ENCODE measurements at regions not wholly inside any gene's neighbourhood (a gene's known extent, or its start where the extent isn't known, plus 50 kb on each side); places are given as distances from the start of the nearest gene placed in this dataset.

GRCh38 chrX:42869011-42869410 lies 91.0 kb upstream of the PPP1R2C start (continued):
- TF ChIP-seq EZH2phosphoT487 (IDR thresholded peaks at IDR 0.05; ENCODE audit: unreplicated experiment), result no peak

DNA sequence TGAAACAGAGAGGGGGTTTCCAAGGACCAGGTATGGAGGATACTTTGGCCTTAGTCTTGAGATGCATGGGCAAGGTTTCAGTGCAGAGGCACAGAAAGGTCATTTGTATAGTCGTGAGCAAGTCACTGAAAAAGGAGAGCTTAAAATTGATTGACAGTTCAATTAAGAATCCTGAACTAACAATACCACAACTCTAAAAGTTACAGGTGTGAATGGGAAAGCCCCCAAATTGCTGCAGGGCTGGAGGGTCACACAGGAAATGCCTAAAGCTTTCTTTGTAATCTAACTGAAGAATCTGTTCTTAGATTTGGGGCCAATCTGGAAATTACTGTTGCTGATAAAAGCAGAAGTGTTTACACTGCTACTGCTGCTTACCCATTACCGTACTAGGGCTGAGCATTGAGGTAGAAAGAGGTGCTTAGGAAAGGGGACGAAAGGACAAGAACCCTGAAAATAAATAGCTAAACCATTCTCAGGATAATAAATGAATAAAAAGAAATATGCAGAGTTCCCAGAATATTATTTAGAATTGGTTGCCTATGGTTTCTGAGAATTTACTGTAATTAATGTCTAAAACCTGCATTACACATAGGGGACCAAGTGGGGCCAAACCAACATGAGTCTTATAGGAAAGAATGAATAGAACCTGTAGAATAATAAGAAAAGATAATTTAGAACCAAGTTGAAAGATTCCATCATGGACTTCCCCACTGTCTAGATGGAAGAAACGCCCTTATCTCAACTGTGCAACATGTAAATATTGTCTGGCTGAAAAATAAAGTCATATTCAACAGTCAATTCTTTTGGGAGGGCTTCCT lies 91.9 kb upstream of the PPP1R2C start:
- H3K4me1 Mint-ChIP-seq, result no peaks in the 10 kb centered on the region

More for the DNA sequence above, 91.9 kb upstream of the PPP1R2C start:
- DNase-seq (ENCODE audit: low spot score) (no peak), ATAC-seq (no peak)
- H3K9me3 Mint-ChIP-seq, result no peaks in the 10 kb centered on the region
- TF ChIP-seq ETS1 (IDR thresholded peaks at IDR 0.05), result no peak
- TF ChIP-seq, protein P1, sequence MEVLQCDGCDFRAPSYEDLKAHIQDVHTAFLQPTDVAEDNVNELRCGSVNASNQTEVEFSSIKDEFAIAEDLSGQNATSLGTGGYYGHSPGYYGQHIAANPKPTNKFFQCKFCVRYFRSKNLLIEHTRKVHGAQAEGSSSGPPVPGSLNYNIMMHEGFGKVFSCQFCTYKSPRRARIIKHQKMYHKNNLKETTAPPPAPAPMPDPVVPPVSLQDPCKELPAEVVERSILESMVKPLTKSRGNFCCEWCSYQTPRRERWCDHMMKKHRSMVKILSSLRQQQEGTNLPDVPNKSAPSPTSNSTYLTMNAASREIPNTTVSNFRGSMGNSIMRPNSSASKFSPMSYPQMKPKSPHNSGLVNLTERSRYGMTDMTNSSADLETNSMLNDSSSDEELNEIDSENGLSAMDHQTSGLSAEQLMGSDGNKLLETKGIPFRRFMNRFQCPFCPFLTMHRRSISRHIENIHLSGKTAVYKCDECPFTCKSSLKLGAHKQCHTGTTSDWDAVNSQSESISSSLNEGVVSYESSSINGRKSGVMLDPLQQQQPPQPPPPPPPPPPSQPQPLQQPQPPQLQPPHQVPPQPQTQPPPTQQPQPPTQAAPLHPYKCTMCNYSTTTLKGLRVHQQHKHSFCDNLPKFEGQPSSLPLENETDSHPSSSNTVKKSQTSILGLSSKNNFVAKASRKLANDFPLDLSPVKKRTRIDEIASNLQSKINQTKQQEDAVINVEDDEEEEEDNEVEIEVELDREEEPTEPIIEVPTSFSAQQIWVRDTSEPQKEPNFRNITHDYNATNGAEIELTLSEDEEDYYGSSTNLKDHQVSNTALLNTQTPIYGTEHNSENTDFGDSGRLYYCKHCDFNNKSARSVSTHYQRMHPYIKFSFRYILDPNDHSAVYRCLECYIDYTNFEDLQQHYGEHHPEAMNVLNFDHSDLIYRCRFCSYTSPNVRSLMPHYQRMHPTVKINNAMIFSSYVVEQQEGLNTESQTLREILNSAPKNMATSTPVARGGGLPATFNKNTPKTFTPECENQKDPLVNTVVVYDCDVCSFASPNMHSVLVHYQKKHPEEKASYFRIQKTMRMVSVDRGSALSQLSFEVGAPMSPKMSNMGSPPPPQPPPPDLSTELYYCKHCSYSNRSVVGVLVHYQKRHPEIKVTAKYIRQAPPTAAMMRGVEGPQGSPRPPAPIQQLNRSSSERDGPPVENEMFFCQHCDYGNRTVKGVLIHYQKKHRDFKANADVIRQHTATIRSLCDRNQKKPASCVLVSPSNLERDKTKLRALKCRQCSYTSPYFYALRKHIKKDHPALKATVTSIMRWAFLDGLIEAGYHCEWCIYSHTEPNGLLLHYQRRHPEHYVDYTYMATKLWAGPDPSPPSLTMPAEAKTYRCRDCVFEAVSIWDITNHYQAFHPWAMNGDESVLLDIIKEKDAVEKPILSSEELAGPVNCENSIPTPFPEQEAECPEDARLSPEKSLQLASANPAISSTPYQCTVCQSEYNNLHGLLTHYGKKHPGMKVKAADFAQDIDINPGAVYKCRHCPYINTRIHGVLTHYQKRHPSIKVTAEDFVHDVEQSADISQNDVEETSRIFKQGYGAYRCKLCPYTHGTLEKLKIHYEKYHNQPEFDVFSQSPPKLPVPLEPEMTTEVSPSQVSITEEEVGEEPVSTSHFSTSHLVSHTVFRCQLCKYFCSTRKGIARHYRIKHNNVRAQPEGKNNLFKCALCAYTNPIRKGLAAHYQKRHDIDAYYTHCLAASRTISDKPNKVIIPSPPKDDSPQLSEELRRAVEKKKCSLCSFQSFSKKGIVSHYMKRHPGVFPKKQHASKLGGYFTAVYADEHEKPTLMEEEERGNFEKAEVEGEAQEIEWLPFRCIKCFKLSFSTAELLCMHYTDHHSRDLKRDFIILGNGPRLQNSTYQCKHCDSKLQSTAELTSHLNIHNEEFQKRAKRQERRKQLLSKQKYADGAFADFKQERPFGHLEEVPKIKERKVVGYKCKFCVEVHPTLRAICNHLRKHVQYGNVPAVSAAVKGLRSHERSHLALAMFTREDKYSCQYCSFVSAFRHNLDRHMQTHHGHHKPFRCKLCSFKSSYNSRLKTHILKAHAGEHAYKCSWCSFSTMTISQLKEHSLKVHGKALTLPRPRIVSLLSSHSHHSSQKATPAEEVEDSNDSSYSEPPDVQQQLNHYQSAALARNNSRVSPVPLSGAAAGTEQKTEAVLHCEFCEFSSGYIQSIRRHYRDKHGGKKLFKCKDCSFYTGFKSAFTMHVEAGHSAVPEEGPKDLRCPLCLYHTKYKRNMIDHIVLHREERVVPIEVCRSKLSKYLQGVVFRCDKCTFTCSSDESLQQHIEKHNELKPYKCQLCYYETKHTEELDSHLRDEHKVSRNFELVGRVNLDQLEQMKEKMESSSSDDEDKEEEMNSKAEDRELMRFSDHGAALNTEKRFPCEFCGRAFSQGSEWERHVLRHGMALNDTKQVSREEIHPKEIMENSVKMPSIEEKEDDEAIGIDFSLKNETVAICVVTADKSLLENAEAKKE (CRISPR knock-in tag; IDR thresholded peaks at IDR 0.05), result no peak
- no peak for TF ChIP-seq CTCF (conservative IDR thresholded peaks at IDR 0.05; ENCODE audit: low read depth in 2 of 2)
- TF ChIP-seq STAT1 (IDR thresholded peaks at IDR 0.05; ENCODE audit: unreplicated experiment), result no peak
- TF ChIP-seq ZNF331 (CRISPR knock-in tag; IDR thresholded peaks at IDR 0.05; ENCODE audit: low read depth), result no peak
- TF ChIP-seq EZH2phosphoT487 (IDR thresholded peaks at IDR 0.05; ENCODE audit: unreplicated experiment), result no peak
- no peak for TF ChIP-seq EZH2 (IDR thresholded peaks at IDR 0.05; ENCODE audit: low read depth, unreplicated experiment)
- no peak for TF ChIP-seq REST (IDR thresholded peaks at IDR 0.05; ENCODE audit: unreplicated experiment)
- no peak for TF ChIP-seq JUNB (IDR thresholded peaks at IDR 0.05; ENCODE audit: unreplicated experiment)
- no peak for TF ChIP-seq ZNF114 (CRISPR knock-in tag; IDR thresholded peaks at IDR 0.05)
- no peak for TF ChIP-seq CREB1 (CRISPR knock-in tag; IDR thresholded peaks at IDR 0.05; ENCODE audit: low read depth)
- H3K9me2 ChIP-seq (ENCODE audit: insufficient read depth), result no peaks in the 10 kb centered on the region
- H3K27ac Mint-ChIP-seq, result no peak overlapping the region
- no peak overlapping the region for H2AFZ ChIP-seq
- H3K4me3 ChIP-seq, result no peak overlapping the region
- H3F3A ChIP-seq (replicated peaks; ENCODE audit: low read depth), result no peaks in the 10 kb centered on the region
- no peaks in the 10 kb centered on the region for H3K27me3 ChIP-seq (ENCODE audit: insufficient read depth)
- no peaks in the 10 kb centered on the region for H3K36me3 ChIP-seq (ENCODE audit: insufficient read depth)
- H3K36me3 Mint-ChIP-seq (ENCODE audit: low read depth), result no peaks in the 10 kb centered on the region
- H3K4me2 ChIP-seq, result no peak overlapping the region
- H4K20me1 ChIP-seq (replicated peaks; ENCODE audit: insufficient read depth), result no peaks in the 10 kb centered on the region
- no peak overlapping the region for H3K4me3 Mint-ChIP-seq
- H3K27ac ChIP-seq (ENCODE audit: low read depth), result no peak overlapping the region
- no peaks in the 10 kb centered on the region for H3K4me1 ChIP-seq (ENCODE audit: insufficient read depth)
- H3K27me3 Mint-ChIP-seq (ENCODE audit: insufficient read depth, low read depth, poor library complexity), result no peaks in the 10 kb centered on the region
- no peaks in the 10 kb centered on the region for H3K79me2 ChIP-seq (replicated peaks; ENCODE audit: insufficient read depth)

Data from GM23338 (cell line).